ENCODE measurements at regions not wholly inside any gene's neighbourhood (a gene's known extent, or its start where the extent isn't known, plus 50 kb on each side); places are given as distances from the start of the nearest gene placed in this dataset.
A peak's percentile ranks its signal among the peaks of the same experiment; 100 is the strongest.

DNA sequence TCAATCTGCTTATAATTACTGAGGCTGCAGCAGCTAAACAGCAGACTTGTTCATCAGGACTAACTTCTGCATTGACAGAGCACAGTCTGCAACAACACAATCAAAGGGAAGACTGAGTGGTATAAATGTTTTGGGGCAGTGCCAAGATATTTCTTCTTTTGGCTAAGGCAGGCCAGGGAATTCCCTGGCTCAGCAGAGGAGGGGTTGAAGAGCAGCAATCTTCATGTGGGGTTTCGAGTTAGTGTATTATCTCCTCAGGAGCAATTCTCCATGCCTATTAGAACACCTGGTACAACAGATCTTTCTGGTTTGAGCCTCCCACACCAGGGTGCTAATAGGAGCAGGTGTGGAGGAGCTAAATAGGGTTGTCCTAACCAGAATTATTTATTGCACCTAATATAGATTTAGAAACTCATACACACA is 103.0 kb upstream of the STK17B start:
- Histone ChIP-seq H3K27me3 (no peaks in the 10 kb centered on the region), H3K4me3 (no peak overlapping the region), H3K4me1 (replicated peaks in 1 of 2) (peaks cover 9 to 32% of the 10 kb centered on the region in 2 donors), H3K36me3 (replicated peaks in 1 of 2) (no peaks in the 10 kb centered on the region), H3K9me3 (replicated peaks in 1 of 3) (no peaks in the 10 kb centered on the region), H3K27ac (peak overlapping the region in 1 of 5 donors; percentile 3)
- 0 to 29% (median 15%) methylated on average over 1 of the region's 1 CpG for WGBS, 4 donors
- peak in 2 of 7 donors; percentile 20 to 50 for DNase-seq
- TF ChIP-seq, protein P1, sequence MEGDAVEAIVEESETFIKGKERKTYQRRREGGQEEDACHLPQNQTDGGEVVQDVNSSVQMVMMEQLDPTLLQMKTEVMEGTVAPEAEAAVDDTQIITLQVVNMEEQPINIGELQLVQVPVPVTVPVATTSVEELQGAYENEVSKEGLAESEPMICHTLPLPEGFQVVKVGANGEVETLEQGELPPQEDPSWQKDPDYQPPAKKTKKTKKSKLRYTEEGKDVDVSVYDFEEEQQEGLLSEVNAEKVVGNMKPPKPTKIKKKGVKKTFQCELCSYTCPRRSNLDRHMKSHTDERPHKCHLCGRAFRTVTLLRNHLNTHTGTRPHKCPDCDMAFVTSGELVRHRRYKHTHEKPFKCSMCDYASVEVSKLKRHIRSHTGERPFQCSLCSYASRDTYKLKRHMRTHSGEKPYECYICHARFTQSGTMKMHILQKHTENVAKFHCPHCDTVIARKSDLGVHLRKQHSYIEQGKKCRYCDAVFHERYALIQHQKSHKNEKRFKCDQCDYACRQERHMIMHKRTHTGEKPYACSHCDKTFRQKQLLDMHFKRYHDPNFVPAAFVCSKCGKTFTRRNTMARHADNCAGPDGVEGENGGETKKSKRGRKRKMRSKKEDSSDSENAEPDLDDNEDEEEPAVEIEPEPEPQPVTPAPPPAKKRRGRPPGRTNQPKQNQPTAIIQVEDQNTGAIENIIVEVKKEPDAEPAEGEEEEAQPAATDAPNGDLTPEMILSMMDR (IDR thresholded peaks at IDR 0.05): no peak
- TF ChIP-seq POLR2A (IDR thresholded peaks at IDR 0.05): no peak
- intact Hi-C loops (cut with DNase I): loop anchor here in 1 of 2 donors (10.0 kb wide), 1 partner anchor 200 kb away; no protein-coding TSS in a partner anchor

- intact Hi-C loops (cut with DNase I): loop anchor here (5.0 to 10.0 kb wide), 2 partner anchors 193 to 201 kb away; no protein-coding TSS in a partner anchor
- peaks cover 9 to 27% of the 10 kb centered on the region in 2 donors for H3K4me1 ChIP-seq (replicated peaks in 1 of 2)
- no peak for DNase-seq
- no peaks in the 10 kb centered on the region for H3K36me3 ChIP-seq (replicated peaks in 1 of 2)
- TF ChIP-seq POLR2A (IDR thresholded peaks at IDR 0.05): no peak
- TF ChIP-seq, protein P1 (IDR thresholded peaks at IDR 0.05): no peak
- H3K4me3 ChIP-seq: no peak overlapping the region
- no peaks in the 10 kb centered on the region for H3K9me3 ChIP-seq (replicated peaks in 1 of 3)
- H3K27ac ChIP-seq: no peak overlapping the region
- WGBS, 4 donors: 71 to 82% (median 80%) methylated on average over 5 of the region's 5 CpGs
- no peaks in the 10 kb centered on the region for H3K27me3 ChIP-seq
Measured at GRCh38 chr2:196275646-196276352, 104.4 kb upstream of the STK17B start.

DNA sequence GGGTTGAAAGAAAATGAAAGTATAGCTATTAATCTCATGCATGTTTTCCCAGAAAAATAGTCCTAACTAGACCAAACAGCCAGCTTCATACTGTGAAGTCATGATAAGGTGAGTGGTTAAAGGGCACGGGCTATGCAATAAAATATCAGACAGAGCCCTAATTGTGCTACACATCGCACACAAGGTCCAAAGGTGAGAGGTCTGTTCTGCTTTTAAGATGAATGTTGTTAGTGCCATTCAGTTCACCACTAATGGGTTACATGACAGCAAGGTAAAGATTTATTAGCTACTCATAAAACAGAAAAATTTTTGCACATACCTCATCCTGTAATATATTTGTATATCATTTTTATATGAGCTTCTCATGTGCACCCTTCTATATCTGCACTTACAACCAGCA is 105.0 kb upstream of the STK17B start:
- TF ChIP-seq POLR2A (IDR thresholded peaks at IDR 0.05): no peak
- TF ChIP-seq, protein P1 (IDR thresholded peaks at IDR 0.05): no peak

GRCh38 chr2:196277002-196277401 is 105.6 kb upstream of the STK17B start:
- Histone ChIP-seq H3K27me3 (no peaks in the 10 kb centered on the region), H3K4me1 (replicated peaks in 1 of 2) (peaks cover 9 to 27% of the 10 kb centered on the region in 2 donors), H3K36me3 (replicated peaks in 1 of 2) (no peaks in the 10 kb centered on the region), H3K27ac (no peak overlapping the region), H3K9me3 (replicated peaks in 1 of 3) (no peaks in the 10 kb centered on the region), H3K4me3 (no peak overlapping the region)
- WGBS, 4 donors: 37 to 59% (median 50%) methylated on average over 2 of the region's 2 CpGs
- intact Hi-C loops (cut with DNase I): loop anchor here (5.0 to 10.0 kb wide), 2 partner anchors 195 to 202 kb away; no protein-coding TSS in a partner anchor
- peak in 1 of 7 donors; percentile 28 for DNase-seq
- TF ChIP-seq POLR2A (IDR thresholded peaks at IDR 0.05): no peak
- TF ChIP-seq, protein P1 (IDR thresholded peaks at IDR 0.05): peak; percentile 34 to 69 (median 64)

More for the DNA sequence above, 105.0 kb upstream of the STK17B start:
- no peak for DNase-seq
- intact Hi-C loops (cut with DNase I): loop anchor here (5.0 to 10.0 kb wide), 2 partner anchors 194 to 202 kb away; no protein-coding TSS in a partner anchor
- 20 to 40% (median 34%) methylated on average over 2 of the region's 2 CpGs for WGBS, 4 donors
- Histone ChIP-seq H3K36me3 (replicated peaks in 1 of 2) (no peaks in the 10 kb centered on the region), H3K4me1 (replicated peaks in 1 of 2) (peaks cover 9 to 27% of the 10 kb centered on the region in 2 donors), H3K4me3 (no peak overlapping the region), H3K27me3 (no peaks in the 10 kb centered on the region), H3K27ac (no peak overlapping the region), H3K9me3 (replicated peaks in 1 of 3) (no peaks in the 10 kb centered on the region)

All from adrenal gland (tissue), 9 donors.